GM21529 (cell line): ENCODE measurements at regions not wholly inside any gene's neighbourhood (a gene's known extent, or its start where the extent isn't known, plus 50 kb on each side); places are given as distances from the start of the nearest gene placed in this dataset.

Source experiments
- ATAC-seq: cut with Tn5 transposase; IDR thresholded peaks from one replicate; pipeline ENCODE4 v1.9.1; 2021; ENCODE audit not compliant: unreplicated experiment

DNA sequence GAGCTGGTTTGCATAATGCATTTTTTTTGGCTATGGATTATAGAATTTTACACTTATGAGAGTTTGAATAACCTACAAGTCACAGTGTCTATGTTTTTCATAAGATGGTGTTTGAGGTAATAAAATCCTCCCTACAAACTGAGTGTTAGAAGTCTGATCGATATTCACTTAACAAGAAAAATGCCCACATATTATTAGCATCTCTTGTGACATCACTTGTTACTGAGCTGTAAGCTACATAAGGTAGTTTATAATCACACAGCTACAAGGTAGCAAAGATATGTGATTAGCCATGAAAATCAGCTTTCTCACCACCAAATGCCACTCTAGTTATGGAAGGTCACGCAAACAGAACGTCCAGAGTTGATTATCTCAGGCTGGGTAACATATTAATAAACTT is 669.6 kb downstream of the PCDH18 start:
- no peak for ATAC-seq

DNA sequence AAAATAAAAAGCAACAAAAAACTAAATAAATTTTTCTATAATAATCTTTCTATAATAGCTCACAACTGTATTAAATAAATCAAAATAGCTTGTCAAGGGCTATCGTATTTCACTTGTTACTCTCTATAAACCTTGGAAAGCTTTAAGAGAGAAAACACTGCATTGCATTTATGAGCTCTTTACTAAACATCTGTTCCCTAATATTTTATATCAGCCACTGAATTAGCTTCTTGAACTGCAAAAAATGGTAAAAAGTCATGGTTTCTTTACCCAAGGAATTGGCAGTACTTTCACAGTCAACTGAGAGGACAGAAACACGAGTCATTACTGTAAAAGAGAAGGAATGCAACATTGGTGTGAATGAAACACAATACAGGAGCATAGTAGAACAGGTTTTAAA is 671.2 kb downstream of the PCDH18 start:
- ATAC-seq: no peak

DNA sequence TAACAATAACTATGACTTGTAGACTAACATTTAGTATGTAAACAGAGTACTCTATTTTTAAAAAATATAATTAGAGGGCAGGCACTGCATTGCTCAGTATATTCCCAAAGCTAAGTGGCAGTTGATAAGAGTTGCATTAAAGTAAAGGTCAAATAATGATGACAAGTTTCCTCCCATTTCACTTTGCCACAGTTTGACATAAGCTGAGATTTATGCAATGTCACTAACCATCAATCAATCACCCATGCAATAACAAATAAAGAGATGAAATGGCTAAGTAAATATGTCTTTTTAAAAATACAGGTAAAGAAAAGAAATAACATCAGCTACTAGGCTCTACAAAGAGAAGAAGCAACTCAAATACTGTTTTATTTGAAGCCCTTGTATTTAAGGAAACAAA is 673.4 kb downstream of the PCDH18 start:
- ATAC-seq: no peak

DNA sequence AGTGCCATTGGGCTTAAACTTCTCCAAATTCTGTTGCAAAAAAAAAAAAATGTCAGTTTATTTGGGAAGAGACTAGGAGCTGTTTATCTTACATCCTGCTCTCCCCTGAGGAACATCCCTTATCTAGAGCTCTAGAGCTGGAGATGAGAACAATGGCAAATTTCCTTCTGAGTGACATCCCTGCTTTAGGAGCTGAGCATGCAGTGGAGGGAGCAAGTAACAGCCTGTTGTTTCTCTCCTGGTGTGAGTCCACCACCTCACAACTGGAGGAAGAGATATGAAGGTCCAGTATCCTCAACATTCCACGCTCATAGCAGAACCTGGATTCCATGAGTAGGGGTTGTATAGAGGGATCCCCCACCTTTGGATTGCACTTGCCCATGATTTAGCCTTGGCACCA is 676.4 kb downstream of the PCDH18 start:
- ATAC-seq: no peak

DNA sequence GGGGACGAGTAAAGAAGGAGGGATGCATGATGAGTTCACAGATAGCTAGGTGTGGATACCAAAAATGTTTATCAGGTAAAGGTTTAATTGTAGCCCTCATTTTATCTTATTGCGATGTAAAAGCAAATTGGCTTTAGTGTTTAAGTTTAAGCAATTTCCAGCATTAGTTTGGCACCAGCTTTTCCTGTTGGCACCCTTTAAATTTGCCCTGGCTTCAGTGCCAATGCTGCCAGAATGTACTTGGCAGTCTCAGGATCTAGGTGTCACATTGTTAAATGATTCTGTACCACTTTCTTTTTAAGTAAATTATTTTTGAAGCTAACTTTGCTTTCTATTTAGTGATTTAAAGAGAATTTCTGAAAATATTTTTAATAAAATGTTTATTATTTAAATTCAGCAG is 681.8 kb downstream of the PCDH18 start:
- no peak for ATAC-seq

DNA sequence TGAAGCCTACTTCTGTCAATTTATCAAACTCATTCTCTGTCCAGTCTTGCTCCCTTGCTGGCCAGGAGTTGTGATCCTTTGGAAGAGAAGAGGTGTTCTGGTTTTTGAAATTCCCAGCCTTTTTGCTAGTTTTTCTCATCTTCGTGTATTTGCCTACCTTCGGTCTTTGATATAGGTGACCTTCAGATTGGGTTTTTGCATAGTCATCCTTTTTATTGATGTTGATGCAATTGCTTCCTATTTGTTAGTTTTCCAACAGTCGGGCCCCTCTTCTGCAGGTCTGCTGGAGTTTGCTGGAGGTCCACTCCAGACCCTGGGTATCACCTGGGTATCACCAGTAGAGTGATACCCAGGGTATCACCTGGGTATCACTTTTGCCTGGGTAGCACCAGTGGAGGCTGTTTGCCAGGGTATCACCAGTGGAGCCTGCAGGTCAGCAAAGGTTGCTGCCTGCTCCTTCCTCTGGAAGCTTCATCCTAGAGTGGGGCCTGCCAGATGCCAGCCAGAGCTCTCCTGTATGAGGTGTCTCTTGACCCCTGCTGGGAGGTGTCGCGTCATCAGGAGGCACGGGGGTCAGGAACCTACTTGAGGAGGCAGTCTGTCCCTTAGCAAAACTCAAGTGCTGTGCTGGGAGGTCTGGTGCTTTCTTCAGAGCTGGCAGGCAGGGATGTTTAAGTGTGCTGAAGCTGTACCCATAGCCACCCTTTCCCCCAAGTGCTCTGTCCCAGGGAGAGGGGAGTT is 684.2 kb downstream of the PCDH18 start:
- no peak for ATAC-seq

DNA sequence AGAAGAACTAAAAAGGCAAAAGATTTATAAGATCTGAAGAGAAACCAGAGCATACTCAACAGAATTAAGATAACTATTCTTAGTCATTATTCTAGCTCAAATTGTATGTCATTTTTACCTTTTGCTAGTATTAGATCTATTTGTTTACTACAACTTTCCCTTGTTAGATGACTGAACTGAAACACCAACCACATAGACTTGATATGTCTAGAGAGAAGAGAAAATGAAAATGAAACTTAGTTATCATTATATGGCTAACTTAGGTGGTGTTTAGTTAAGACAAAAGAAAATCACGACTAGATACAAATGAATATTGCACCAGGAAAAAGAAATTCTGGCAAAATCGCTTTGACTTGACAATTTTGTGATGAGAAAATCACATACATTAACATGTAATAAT is 690.8 kb downstream of the PCDH18 start:
- ATAC-seq: no peak

DNA sequence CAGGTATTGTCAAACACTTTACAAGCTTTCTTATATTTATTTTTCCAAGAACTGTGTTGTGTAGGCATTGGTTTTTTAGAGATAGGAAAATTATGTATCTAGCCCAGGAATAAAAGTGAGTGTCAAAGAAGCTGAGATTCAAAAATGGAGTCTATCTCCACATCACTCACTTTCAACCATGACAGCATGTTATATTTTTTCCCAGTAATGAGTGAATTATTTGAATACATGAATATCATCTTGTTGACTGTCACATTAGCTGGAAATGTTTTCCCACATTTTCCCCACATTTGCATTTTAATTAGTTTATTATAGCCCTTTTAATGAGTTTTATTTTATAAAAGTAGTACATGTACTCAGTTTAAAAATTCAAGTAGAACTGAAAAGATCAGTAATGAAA is 693.7 kb downstream of the PCDH18 start:
- no peak for ATAC-seq

DNA sequence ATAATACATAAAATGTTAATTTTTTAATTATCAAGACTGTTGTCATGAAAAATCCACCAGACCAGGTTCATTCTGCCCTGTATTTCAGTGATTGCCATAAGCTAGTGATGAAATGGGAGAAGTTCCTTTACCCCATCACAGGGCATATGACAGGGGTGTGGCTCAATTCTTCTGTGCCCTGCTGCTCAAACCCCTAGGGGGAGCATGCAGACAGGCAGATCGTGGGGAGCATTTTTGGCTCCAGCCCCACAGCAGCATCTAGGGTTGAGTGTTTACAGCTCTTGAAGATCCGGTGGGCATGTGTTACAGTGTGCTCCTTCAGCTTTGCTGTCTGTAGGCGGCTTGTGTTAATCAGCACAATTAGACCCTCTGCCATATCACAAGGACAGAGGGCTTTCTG is 700.7 kb downstream of the PCDH18 start:
- ATAC-seq: no peak

DNA sequence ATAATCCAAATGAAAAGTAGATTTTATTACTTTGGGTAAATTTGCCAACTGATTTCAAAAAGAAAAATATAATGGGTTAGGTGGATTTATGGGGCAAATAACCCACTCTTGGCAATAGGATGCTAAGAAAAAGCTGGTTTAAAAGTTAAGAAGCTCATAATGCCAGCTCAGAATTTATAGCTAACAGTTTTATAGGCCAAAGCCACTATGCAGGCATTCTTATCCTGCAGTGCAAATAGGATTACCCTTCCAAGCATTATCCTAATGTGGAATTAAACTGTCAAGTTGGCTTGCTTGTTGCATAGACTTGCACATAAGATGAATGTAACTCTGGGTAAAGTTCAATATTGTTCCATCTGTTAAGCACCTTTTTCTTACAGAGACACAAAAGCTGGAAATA is 703.0 kb downstream of the PCDH18 start:
- ATAC-seq: no peak

DNA sequence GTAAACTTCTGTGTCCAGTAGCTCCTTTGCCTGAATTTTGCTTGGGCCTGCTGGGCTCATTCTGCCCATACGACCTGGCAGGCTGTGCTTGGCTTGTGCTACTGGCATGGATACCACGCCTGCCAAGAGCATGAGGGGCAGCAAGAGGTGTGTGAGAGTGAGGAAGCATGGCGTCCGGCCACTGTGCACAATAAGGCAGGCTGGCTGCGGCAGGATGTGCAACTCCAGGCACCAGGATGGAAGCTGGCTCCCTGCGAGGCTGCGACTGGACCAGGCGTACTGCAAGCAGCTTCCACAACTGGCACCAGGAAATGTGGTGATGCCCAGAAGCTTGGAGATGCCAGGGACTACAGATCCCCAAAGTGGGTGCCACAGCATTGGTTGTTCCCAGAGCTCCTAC is 709.3 kb downstream of the PCDH18 start:
- ATAC-seq: no peak

DNA sequence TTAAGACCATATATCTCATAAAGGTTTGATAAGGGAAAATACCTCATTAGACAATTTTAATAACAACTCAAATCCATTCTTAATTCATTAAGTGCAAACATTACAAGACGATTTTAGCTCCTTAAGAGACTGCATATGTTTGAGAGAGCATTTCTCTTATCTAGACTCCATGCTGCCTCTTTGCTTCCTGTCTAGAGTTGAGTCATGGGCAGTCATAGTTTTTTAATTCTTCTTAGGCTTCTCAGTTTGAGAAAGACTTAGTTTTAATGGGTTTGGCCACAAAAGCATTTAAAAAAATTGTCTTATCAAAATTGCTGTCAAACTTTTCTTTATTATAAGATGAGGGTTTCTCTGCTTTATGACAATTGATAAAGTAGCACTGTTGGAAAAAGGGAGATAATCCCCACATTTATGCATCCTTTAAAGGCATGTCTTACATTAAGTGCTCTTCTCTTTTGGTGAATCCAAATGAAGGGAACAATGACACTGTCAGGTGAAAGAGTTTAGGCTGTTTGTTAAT is 713.4 kb downstream of the PCDH18 start:
- no peak for ATAC-seq

DNA sequence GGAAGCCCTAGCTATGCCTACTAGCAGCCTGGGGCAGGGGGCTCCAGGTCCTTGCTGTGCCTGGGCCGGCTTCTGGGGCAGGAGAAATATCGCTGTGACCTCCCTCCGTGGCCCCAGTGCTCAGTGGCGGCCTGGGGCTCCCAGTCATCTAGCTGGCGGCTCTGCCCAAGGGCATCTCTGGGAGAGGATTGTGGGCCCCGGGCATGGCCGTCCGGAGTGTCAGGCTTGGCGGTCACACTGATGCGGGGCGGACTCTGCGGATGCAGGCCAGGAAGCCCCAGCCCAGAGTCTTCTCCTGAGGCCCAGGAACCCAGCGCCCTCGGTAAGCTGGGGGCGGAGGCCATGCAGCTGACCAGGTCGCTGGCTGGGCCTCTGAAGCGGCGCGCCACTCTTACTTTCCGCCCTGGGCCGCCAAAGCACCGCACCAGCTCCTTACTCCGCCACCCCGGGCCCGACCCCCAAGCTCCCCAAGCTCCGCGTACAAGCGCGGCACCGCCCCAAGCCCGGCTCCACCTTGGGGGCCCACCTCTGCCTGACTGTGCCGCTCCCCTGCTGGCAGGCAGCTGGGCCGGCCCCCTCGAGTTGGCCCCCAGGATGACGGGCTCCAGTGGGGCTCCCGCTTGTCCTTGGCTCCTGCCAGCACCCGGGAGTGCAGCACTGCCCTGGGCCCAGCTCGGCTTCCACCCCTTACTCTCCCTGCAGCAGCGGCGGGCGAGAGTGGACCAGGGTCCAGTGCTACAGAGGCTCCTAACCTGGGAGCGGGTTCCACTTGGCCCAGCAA is 720.0 kb downstream of the PCDH18 start:
- ATAC-seq: no peak

DNA sequence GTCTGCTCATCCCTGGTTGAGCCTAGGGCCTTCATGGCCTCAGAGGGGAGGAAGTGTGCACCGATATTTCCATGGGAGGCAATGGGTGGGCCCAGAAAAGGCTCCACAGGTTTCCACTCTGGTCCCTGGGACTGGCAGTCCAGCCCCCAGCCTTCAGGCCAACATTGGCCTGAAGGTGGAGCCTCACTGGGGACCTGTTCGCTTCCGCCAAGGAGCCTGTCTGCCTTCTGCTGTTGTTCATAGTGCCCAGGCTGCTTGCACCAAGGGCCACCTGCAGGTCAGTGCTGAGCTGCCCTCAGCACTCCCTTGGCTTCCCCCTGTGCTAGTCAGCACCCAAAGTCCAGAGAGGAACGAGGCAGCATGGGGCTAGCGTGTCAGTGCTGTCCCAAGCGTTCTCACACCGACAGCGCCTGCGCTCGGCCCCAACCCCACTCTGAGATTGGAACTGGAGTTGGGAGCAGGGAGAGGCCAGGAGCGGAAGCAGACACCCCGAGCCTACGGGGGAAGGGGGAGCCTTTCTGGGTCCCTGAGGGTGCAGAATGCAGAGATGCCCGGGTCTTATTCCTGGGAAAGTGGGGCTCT is 720.7 kb downstream of the PCDH18 start:
- no peak for ATAC-seq

DNA sequence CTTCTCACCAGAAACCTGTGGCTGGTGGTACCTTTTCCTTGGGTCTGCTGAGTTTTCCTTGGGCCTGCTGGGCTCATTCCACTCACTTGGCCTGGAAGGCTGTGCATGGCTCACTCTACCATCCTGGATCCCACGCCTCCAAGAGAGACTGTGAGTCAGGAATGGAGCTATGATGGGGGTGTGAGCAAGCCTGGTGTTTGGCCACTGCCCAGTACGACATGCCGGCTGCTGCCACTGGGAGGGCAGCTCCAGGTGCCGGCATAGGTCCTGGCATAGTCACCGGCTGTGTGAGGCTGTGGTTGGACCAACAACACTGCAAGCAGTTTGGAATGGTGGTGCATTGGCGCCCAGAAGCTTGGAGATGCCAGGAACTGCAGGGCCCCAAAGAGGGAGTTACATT is 721.7 kb downstream of the PCDH18 start:
- ATAC-seq: no peak

DNA sequence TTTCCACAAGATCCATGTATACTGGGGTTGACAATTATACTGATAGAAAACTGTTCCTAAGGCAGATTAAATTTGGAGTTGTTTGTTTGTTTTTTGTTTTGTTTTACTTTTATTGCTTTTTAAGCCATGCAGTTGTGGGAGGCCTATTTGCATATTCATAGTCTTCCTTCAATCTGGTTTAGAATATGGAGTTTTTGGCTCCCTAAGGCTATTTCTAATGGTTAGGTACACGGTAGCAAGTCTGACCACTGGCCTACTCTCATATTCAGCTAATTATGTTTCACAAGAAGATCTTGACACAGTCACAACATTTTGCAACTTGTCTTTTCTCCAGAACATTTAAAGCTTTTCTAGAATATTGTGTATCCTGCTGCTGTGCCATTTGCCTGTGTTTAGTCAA is 725.5 kb downstream of the PCDH18 start:
- ATAC-seq: no peak

DNA sequence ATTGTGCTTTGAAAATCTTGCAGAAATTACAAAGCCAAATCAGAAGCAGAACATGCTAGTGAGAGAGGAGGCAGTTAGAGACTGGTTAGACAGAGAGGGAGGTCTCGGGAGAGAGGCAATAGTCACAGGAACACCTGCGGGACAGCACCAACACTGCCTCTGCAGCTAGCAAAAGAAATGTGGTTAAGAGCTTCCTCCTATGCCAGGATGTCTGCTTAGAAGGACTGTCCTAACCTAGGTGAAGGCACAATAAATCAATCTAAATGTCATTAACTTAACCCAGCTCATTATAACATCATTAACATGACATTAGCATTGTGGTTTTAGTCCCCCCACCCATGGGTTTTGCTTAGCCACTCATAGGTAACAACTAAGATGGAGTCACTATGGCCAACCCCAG is 726.7 kb downstream of the PCDH18 start:
- ATAC-seq: no peak

DNA sequence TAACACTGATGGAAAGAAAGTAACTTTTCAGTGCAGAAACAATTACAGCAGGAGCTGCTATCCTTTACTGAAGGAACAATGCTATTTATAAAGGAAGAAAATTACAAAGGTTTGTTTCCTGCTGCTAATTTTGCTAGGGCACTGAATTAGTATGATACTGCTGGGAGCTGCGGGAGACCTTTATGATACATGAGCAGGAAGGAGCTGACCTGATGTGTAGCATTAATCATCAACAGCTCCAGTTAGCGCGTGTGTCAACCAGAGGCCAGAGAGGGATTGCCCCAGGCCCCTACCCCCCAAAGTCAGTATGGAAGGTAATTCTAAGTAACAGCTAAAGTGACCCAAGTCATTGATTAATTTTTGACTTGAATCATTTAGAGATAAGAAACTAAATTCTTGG is 728.9 kb downstream of the PCDH18 start:
- ATAC-seq: no peak

DNA sequence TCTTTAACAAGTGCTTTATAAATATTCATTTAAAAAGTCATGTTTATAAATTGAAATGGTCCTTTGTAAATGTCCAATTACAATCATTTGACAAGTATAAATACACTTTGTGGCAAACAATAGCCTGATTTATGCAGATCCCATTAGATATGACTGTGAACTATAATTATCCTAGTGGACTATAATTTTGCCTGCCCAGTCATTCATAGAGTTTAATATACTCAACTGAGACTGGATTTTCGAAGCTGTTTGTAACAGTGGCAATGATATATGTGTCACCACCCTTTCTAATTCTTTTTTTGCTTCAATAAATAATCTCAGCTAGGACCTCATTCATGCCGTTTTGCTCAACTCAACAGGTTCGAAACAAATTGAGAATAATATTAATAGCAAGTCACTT is 732.0 kb downstream of the PCDH18 start:
- ATAC-seq: no peak

DNA sequence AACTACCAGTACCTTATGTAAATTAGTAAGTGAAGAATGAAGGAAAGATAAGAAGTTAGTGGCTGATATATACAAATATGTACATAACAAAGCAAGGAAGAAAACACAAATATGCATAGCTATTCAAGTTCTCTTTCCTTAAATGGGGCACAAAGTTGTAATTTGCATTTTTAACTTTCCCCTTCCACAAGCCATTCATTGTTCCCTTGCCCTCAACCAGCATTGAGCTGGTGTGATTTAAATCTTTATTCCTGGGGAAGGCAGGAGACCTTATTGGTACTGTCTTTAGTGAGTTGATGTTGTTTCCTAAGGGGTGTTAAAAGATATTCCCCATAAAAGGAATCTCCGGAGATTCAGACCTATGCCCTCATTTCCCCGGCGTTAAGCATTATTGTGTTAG is 735.3 kb downstream of the PCDH18 start:
- ATAC-seq: no peak

DNA sequence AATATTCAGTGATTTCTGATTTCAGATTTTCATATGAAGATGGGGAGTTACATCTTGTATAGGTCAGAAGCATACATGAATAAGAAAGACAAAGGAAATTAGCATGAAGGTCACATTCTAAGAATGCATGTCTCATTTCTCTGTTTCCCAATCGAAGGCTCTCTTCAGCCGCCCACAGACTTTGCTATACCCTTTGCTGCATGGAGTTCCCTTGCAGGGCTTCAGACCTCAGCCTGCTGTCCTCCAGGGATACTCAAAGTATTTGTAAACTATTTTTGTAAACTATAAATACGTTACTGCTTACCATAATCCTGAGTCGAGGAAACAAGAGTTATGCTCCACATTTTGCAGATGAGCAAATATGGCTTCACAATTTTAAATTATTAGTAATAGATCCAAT is 738.4 kb downstream of the PCDH18 start:
- ATAC-seq: no peak

DNA sequence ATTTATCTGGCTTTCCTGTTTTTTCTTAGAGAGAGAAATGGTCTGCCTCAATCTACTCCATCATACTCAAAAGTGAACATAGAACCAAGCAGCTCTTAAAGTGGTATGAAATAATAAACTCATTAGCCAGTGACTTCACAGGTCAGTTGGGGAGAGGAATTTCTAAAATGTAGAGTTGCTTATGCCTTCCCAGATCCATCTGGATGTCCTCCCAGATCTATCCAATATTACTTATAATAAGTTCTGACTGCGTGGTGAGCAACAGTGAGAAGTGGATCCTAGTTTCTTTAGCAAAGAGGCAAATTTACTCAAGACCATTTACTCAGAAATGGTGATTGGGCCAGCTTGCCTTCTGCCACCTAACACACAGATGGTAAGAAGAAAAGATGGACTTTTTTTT is 748.0 kb downstream of the PCDH18 start:
- no peak for ATAC-seq
